ENCODE measurements at regions not wholly inside any gene's neighbourhood (a gene's known extent, or its start where the extent isn't known, plus 50 kb on each side); places are given as distances from the start of the nearest gene placed in this dataset.

DNA sequence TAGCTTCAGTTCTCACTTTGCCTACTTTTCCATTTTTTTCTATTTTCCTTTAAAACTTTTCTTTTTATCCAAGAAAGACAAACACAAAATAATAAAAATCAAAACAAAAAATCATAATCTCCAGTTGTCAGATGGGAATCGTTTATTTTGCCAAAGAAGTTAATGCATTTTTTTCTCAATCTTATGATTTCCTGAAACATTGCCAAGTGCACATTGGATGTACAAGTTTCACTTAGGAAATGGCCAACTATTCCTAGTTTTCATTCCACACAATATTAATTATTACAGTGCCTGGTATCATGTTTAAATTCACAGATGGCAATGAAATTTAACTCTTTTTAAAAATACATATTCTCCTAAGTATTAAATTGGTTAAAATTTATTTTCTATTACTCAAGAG is 1050.5 kb downstream of the TTLL7 start:
- ATAC-seq (no peak), DNase-seq (no peak)
- H3K4me3 ChIP-seq (ENCODE audit: low read length), result no peak overlapping the region
- peaks cover 0 to 1% (median 0%) of the 10 kb centered on the region in 11 donors for H3K9me3 Mint-ChIP-seq
- H3K36me3 ChIP-seq (ENCODE audit: control insufficient read depth in 2 of 3, insufficient read depth in 3 of 3, low read length in 3 of 3), result no peaks in the 10 kb centered on the region
- no peaks in the 10 kb centered on the region for H3K27me3 Mint-ChIP-seq
- H3K36me3 Mint-ChIP-seq, result no peaks in the 10 kb centered on the region
- no peaks in the 10 kb centered on the region for H3K4me1 ChIP-seq (ENCODE audit: control insufficient read depth in 2 of 2, insufficient read depth in 2 of 2, low read length in 2 of 2)
- no peaks in the 10 kb centered on the region for H3K4me1 Mint-ChIP-seq
- H3K27me3 ChIP-seq (ENCODE audit: control insufficient read depth in 2 of 2, insufficient read depth in 2 of 2, low read length in 2 of 2), result no peaks in the 10 kb centered on the region
- no peak overlapping the region for H3K27ac Mint-ChIP-seq
- no peaks in the 10 kb centered on the region for H3K9me3 ChIP-seq (ENCODE audit: control insufficient read depth in 2 of 3, low read length in 3 of 3)
- intact Hi-C loops (cut with micrococcal nuclease), result no loop called here
- CTCF ChIA-PET, result no interaction called here
- no peak overlapping the region for H3K27ac ChIP-seq (ENCODE audit: low read depth, low read length)
- POLR2A ChIA-PET, result no interaction called here
- no peak overlapping the region for H3K4me3 Mint-ChIP-seq

DNA sequence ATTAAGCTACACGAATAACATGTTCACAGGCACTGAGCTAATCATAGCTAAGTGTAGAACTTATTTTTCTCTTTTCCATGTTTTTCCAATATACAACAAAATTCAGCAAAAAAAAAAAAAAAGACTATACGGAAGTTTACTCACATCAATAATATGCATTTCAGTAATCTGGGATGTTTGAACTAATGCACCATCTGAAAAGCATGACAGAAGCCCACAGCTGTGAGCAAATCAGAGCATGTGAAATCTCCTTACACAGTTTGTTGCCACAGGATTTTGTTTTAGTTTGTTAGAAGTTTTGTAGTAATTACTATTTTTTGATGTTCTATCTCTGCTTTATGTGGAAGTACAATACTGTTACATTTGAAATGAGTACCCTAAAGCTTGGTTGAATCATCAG is 1051.7 kb downstream of the TTLL7 start:
- Mint-ChIP-seq H3K4me1 (no peaks in the 10 kb centered on the region), H3K9me3 (peaks cover 0 to 1% (median 0%) of the 10 kb centered on the region in 11 donors), H3K36me3 (no peaks in the 10 kb centered on the region), H3K27ac (no peak overlapping the region), H3K4me3 (no peak overlapping the region), H3K27me3 (peaks cover 0 to 6% (median 0%) of the 10 kb centered on the region in 5 donors)
- ATAC-seq, result no peak
- no peak for DNase-seq
- Histone ChIP-seq H3K27ac (ENCODE audit: low read depth, low read length) (no peak overlapping the region), H3K9me3 (ENCODE audit: control insufficient read depth in 2 of 3, low read length in 3 of 3) (no peaks in the 10 kb centered on the region), H3K4me1 (ENCODE audit: control insufficient read depth in 2 of 2, insufficient read depth in 2 of 2, low read length in 2 of 2) (no peaks in the 10 kb centered on the region), H3K36me3 (ENCODE audit: control insufficient read depth in 2 of 3, insufficient read depth in 3 of 3, low read length in 3 of 3) (no peaks in the 10 kb centered on the region), H3K27me3 (ENCODE audit: control insufficient read depth in 2 of 2, insufficient read depth in 2 of 2, low read length in 2 of 2) (no peaks in the 10 kb centered on the region), H3K4me3 (ENCODE audit: low read length) (no peak overlapping the region)
- intact Hi-C loops (cut with micrococcal nuclease), result no loop called here
- ChIA-PET CTCF (no interaction called here), POLR2A (no interaction called here)

DNA sequence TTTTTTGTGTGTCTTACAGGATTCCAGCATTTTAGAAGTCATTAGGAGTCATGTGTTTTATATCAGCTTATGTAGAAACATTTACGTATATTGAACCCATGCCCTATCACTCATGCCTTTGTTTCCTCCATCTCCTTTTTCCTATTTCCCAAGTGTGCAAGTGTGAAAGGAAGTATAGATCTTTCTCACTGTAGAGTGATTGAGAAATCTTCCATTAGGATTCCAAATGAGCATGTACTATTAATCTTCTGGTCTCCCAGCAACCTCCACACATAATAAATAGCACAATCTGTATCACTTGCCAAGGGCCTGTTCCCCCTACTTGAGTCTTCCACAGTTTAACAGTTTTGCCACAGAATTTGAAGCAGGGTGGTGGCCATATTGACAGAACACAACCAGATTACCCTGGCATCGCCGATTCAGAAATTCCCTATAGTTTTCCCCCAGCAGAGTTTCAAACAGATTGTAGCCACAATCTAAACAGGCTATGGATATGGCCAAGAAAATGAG is 1052.8 kb downstream of the TTLL7 start:
- no peaks in the 10 kb centered on the region for H3K27me3 ChIP-seq (ENCODE audit: control insufficient read depth in 2 of 2, insufficient read depth in 2 of 2, low read length in 2 of 2)
- H3K36me3 ChIP-seq (ENCODE audit: control insufficient read depth in 2 of 3, insufficient read depth in 3 of 3, low read length in 3 of 3), result no peaks in the 10 kb centered on the region
- no peak overlapping the region for H3K27ac ChIP-seq (ENCODE audit: low read depth, low read length)
- Mint-ChIP-seq H3K9me3 (peaks cover 0 to 1% (median 0%) of the 10 kb centered on the region in 11 donors), H3K36me3 (no peaks in the 10 kb centered on the region), H3K27me3 (peaks cover 0 to 6% (median 0%) of the 10 kb centered on the region in 5 donors), H3K27ac (no peak overlapping the region), H3K4me1 (no peaks in the 10 kb centered on the region), H3K4me3 (no peak overlapping the region)
- no peak for DNase-seq
- ChIA-PET POLR2A (no interaction called here), CTCF (no interaction called here)
- no peak for ATAC-seq
- H3K9me3 ChIP-seq (ENCODE audit: control insufficient read depth in 2 of 3, low read length in 3 of 3), result no peaks in the 10 kb centered on the region
- intact Hi-C loops (cut with micrococcal nuclease), result no loop called here
- no peak overlapping the region for H3K4me3 ChIP-seq (ENCODE audit: low read length)
- no peaks in the 10 kb centered on the region for H3K4me1 ChIP-seq (ENCODE audit: control insufficient read depth in 2 of 2, insufficient read depth in 2 of 2, low read length in 2 of 2)

DNA sequence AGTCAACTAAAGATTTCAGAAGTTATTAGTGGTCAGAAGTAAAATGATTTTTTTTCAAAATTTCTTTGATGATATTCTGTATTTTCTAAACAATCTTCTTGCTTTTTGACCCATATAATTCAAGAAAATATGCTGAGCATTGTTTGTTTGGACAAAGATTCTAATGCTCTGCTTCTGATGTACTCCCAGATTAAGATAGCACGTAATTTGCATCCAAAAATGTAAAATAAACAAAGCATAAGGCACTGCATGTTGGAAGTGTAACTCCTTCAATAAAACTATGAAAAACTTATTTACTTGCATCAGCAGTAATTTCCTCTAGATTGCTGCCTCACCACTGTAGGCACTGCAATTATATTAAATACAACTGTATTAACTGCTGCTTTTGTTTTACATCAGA is 1054.1 kb downstream of the TTLL7 start:
- Histone ChIP-seq H3K27me3 (ENCODE audit: control insufficient read depth in 2 of 2, insufficient read depth in 2 of 2, low read length in 2 of 2) (no peaks in the 10 kb centered on the region), H3K27ac (ENCODE audit: low read depth, low read length) (no peak overlapping the region), H3K36me3 (ENCODE audit: control insufficient read depth in 2 of 3, insufficient read depth in 3 of 3, low read length in 3 of 3) (no peaks in the 10 kb centered on the region), H3K4me3 (ENCODE audit: low read length) (no peak overlapping the region), H3K9me3 (ENCODE audit: control insufficient read depth in 2 of 3, low read length in 3 of 3) (no peaks in the 10 kb centered on the region), H3K4me1 (ENCODE audit: control insufficient read depth in 2 of 2, insufficient read depth in 2 of 2, low read length in 2 of 2) (no peaks in the 10 kb centered on the region)
- H3K4me3 Mint-ChIP-seq, result no peak overlapping the region
- peaks cover 0 to 6% (median 0%) of the 10 kb centered on the region in 5 donors for H3K27me3 Mint-ChIP-seq
- POLR2A ChIA-PET, result interaction anchor here (0.6 kb wide), 1 partner anchor 60 kb away, joined by 4 read pairs; no protein-coding TSS in a partner anchor
- intact Hi-C loops (cut with micrococcal nuclease), result no loop called here
- DNase-seq (no peak), ATAC-seq (no peak)
- no peak overlapping the region for H3K27ac Mint-ChIP-seq
- H3K36me3 Mint-ChIP-seq, result no peaks in the 10 kb centered on the region
- peaks cover 0 to 1% (median 0%) of the 10 kb centered on the region in 11 donors for H3K9me3 Mint-ChIP-seq
- CTCF ChIA-PET, result no interaction called here
- no peaks in the 10 kb centered on the region for H3K4me1 Mint-ChIP-seq

DNA sequence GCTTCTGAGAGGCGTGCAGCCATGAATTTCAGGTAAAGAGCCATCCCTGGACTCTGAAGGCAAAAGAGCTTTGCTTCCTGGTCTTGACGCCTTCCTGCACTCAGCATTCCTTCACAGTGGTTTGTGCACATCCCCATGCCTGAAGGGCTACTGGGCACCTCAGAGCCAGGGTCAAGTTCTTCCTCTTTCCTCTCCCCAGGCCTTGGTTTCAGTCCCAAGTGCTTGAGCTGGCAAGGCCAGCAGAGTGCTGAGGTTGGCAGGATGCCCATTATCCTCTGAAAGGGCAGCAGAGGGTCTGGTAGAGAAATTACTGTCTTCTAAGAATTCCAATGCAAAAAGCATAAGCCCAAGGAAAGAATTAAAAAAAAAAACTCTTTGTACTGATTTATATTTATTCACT is 1064.9 kb downstream of the TTLL7 start:
- POLR2A ChIA-PET, result no interaction called here
- H3K27me3 ChIP-seq (ENCODE audit: control insufficient read depth in 2 of 2, insufficient read depth in 2 of 2, low read length in 2 of 2), result no peaks in the 10 kb centered on the region
- CTCF ChIA-PET, result no interaction called here
- Mint-ChIP-seq H3K36me3 (no peaks in the 10 kb centered on the region), H3K9me3 (peaks cover 0 to 2% (median 0%) of the 10 kb centered on the region in 11 donors), H3K4me1 (peaks cover 0 to 5% (median 0%) of the 10 kb centered on the region in 7 donors), H3K4me3 (no peak overlapping the region), H3K27me3 (peaks cover 0 to 4% (median 0%) of the 10 kb centered on the region in 5 donors), H3K27ac (peak overlapping the region in 1 of 9 donors; percentile 52)
- no peak overlapping the region for H3K4me3 ChIP-seq (ENCODE audit: low read length)
- no peak overlapping the region for H3K27ac ChIP-seq (ENCODE audit: low read depth, low read length)
- intact Hi-C loops (cut with micrococcal nuclease), result no loop called here
- no peaks in the 10 kb centered on the region for H3K9me3 ChIP-seq (ENCODE audit: control insufficient read depth in 2 of 3, low read length in 3 of 3)
- no peaks in the 10 kb centered on the region for H3K4me1 ChIP-seq (ENCODE audit: control insufficient read depth in 2 of 2, insufficient read depth in 2 of 2, low read length in 2 of 2)
- ATAC-seq (no peak), DNase-seq (no peak)
- H3K36me3 ChIP-seq (ENCODE audit: control insufficient read depth in 2 of 3, insufficient read depth in 3 of 3, low read length in 3 of 3), result no peaks in the 10 kb centered on the region

DNA sequence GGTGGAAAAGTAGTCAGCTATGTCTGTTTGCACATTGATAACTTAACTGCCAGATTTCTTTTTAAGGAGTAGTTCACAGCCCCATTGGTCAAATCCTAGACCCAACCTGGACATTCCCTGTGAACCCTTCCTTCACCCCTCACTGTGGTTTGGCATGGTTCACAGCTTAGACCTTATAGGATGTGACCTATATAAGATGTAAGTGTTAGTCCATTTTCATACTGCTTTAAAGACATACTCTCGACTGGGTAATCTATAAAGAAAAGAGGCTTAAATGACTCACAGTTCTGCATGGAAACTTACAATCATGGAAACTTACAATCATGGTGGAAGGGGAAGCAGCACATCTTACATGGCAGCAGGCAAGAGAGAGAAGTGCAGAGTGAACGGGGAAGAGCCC is 1066.2 kb downstream of the TTLL7 start:
- ChIA-PET CTCF (no interaction called here), POLR2A (no interaction called here)
- no peaks in the 10 kb centered on the region for H3K9me3 ChIP-seq (ENCODE audit: control insufficient read depth in 2 of 3, low read length in 3 of 3)
- DNase-seq (no peak), ATAC-seq (no peak)
- H3K36me3 ChIP-seq (ENCODE audit: control insufficient read depth in 2 of 3, insufficient read depth in 3 of 3, low read length in 3 of 3), result no peaks in the 10 kb centered on the region
- no peak overlapping the region for H3K4me3 Mint-ChIP-seq
- peaks cover 0 to 4% (median 0%) of the 10 kb centered on the region in 5 donors for H3K27me3 Mint-ChIP-seq
- H3K4me1 ChIP-seq (ENCODE audit: control insufficient read depth in 2 of 2, insufficient read depth in 2 of 2, low read length in 2 of 2), result no peaks in the 10 kb centered on the region
- intact Hi-C loops (cut with micrococcal nuclease), result no loop called here
- no peak overlapping the region for H3K27ac ChIP-seq (ENCODE audit: low read depth, low read length)
- H3K36me3 Mint-ChIP-seq, result no peaks in the 10 kb centered on the region
- peaks cover 0 to 2% (median 0%) of the 10 kb centered on the region in 11 donors for H3K9me3 Mint-ChIP-seq
- no peak overlapping the region for H3K27ac Mint-ChIP-seq
- peaks cover 0 to 5% (median 0%) of the 10 kb centered on the region in 7 donors for H3K4me1 Mint-ChIP-seq
- no peak overlapping the region for H3K4me3 ChIP-seq (ENCODE audit: low read length)
- no peaks in the 10 kb centered on the region for H3K27me3 ChIP-seq (ENCODE audit: control insufficient read depth in 2 of 2, insufficient read depth in 2 of 2, low read length in 2 of 2)

DNA sequence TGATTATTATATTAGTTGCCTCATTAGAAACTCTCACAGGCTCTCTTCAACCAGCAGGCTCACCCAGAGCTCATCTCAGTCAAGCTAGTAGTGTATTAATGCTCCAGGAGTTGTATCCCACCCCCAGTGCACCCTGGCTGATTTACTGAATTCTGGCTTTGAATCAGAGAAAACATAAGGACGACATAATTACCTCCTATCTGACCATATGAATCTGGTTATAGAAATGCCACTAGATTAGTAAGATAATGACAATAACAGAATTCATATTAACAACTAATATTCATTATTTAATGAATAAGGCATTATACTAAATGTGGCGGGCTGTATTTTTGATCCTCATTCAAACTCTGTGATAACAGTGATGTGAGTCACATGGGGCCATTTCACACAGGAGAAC is 1066.7 kb downstream of the TTLL7 start:
- Histone ChIP-seq H3K4me1 (ENCODE audit: control insufficient read depth in 2 of 2, insufficient read depth in 2 of 2, low read length in 2 of 2) (no peaks in the 10 kb centered on the region), H3K27me3 (ENCODE audit: control insufficient read depth in 2 of 2, insufficient read depth in 2 of 2, low read length in 2 of 2) (no peaks in the 10 kb centered on the region), H3K36me3 (ENCODE audit: control insufficient read depth in 2 of 3, insufficient read depth in 3 of 3, low read length in 3 of 3) (no peaks in the 10 kb centered on the region), H3K27ac (ENCODE audit: low read depth, low read length) (no peak overlapping the region), H3K4me3 (ENCODE audit: low read length) (no peak overlapping the region), H3K9me3 (ENCODE audit: control insufficient read depth in 2 of 3, low read length in 3 of 3) (no peaks in the 10 kb centered on the region)
- H3K36me3 Mint-ChIP-seq, result no peaks in the 10 kb centered on the region
- intact Hi-C loops (cut with micrococcal nuclease), result no loop called here
- CTCF ChIA-PET, result no interaction called here
- DNase-seq (no peak), ATAC-seq (no peak)
- H3K27me3 Mint-ChIP-seq, result peaks cover 0 to 4% (median 0%) of the 10 kb centered on the region in 5 donors
- no peak overlapping the region for H3K4me3 Mint-ChIP-seq
- H3K27ac Mint-ChIP-seq, result no peak overlapping the region
- H3K4me1 Mint-ChIP-seq, result peaks cover 0 to 5% (median 0%) of the 10 kb centered on the region in 7 donors
- POLR2A ChIA-PET, result no interaction called here
- H3K9me3 Mint-ChIP-seq, result peaks cover 0 to 2% (median 0%) of the 10 kb centered on the region in 11 donors
